Right ventricle myocardium inferior (tissue), 1 donor: ENCODE measurements at regions not wholly inside any gene's neighbourhood (a gene's known extent, or its start where the extent isn't known, plus 50 kb on each side); places are given as distances from the start of the nearest gene placed in this dataset.
"Not testable (repeated sequence)": the region's sequence is repeated elsewhere in the genome, so short reads cannot be mapped to it uniquely, and the experiment has no call there.

Experiments used
- ATAC-seq: fragments of 200-7000 bp; cut with Tn5 transposase; one replicate; pipeline ENCODE4 v1.9.1; 2020; ENCODE audit warnings: mild to moderate bottlenecking, moderate library complexity
- DNase-seq: peaks from one replicate; pipeline ENCODE4 v3.0.0; 2021; ENCODE audit errors: missing footprints
- intact Hi-C: fragments of 100-400 bp; cut with DNase I; formaldehyde crosslinking; loops from one replicate; pipeline ENCODE4 v1.11.0; 2022
- donor health status: DM: no; HTN: yes; CAD: no; lungs with severe emphysema.

DNA sequence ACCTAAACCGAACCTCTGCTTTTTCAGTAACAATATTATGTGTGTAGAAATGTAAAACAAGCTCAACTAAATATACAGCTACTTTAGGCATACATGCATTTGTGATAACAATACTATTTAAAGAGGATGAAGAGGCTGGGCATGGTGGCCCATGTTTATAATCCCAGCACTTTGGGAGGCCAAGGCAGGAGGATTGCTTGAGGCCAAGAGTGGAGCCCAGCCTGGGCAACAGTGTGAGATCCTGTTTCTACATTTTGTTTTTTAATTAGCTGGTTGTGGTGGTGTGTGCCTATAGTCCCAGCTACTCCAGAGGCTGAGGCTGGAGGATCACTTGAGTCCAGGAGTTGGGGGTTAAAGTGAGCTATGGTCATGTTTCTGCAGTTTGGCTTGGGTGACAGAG is 73.6 kb upstream of the LYPLAL1 start:
- no peak for DNase-seq
- intact Hi-C loops, result no loop called here
- ATAC-seq, result no peak

DNA sequence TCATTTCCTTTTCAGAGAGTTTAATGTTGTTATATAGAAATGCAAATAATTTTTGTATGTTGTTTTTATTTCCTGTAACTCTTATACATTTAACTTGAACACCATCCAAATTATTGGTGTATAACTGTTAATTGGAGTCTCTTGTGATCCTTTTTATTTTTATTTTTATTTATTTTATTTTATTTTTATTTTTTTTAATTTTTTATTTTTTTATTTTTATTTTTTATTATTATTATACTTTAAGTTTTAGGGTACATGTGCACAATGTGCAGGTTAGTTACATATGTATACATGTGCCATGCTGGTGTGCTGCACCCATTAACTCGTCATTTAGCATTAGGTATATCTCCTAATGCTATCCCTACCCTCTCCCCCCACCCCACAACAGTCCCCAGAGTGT is 71.2 kb upstream of the LYPLAL1 start:
- ATAC-seq, intact Hi-C loops, DNase-seq: not testable (repeated sequence)

DNA sequence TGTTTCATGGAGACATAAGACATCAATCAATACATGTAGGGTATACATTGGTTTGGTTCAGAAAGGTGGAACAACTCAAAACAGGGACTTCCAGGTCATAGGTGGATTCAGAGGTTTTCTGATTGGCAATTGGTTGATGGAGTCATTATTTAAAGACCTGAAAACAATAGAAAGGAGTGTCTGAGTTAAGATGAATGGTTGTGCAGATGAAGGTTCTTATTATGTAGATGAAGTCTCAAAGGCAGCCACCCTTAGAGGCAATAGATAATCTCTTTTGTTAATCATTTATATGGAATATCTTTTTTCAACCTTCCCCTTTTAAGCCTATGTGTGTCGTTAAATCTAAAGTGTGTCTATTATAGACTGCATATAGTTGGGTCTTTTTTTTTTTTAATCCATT is 67.8 kb upstream of the LYPLAL1 start:
- DNase-seq (no peak), ATAC-seq (no peak)
- intact Hi-C loops, result no loop called here

DNA sequence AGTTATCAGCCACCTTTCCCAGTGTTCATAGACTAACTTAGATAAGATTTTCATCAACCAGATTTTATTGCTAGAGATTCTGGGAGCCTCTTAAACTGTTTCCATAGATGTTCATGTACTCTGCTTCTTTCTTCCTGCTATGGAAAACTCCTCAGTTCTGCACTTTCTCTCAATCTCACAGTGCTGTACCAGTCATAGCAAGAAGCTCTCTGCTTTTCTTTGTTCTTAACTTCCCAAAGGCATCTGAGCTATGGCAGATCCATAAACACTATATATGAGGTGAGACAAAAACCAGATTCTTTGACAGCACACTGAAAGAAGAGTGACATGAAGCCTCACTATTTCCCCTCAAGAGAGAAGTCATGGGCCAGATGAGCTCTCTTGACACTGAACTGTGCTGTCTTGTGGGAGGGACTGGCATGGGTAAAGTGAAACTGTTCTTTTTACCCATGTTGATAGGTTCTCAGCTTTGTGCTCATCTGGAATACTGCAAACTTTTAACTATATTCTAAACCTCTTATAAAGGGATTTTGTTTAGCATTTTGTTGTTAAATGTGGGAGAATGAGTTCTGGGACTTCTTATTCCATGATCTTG is 64.2 kb upstream of the LYPLAL1 start:
- DNase-seq (no peak), ATAC-seq (no peak)
- intact Hi-C loops, result no loop called here

DNA sequence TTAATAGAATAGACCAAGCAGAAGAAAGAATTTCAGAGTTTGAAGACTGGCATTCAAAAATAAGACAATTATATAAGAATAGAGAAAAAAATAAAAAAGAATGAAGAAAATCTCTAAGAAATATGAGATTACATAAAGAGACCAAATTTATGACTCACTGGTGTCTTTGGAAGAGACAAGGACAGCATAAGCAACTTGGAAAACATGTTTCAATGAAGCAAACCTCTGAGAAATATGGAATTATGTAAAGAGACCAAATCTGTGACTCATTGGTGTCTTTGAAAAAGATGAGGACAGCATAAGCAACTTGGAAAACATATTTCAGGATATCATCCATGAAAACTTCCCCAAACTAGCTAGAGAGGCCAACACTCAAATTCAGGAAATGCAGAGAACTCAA is 60.4 kb upstream of the LYPLAL1 start:
- ATAC-seq, result no peak
- intact Hi-C loops, result no loop called here
- no peak for DNase-seq

DNA sequence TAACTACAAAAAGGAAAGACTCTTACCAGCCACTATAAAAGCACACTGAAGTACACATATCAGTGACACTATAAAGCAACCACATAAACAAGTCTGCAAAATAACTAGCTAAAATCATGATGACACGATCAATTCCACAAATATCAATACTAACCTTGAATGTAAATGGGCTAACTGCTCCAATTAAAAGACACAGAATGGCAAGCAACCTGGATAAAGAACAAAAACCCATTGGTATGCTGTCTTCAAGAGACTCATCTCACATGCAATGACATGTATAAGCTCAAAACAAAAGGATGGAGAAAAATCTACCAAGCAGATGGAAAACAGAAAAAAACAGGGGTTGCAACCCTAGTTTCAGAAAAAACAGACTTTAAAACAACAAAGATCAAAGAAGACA is 59.7 kb upstream of the LYPLAL1 start:
- intact Hi-C loops, result no loop called here
- DNase-seq (no peak), ATAC-seq (no peak)

DNA sequence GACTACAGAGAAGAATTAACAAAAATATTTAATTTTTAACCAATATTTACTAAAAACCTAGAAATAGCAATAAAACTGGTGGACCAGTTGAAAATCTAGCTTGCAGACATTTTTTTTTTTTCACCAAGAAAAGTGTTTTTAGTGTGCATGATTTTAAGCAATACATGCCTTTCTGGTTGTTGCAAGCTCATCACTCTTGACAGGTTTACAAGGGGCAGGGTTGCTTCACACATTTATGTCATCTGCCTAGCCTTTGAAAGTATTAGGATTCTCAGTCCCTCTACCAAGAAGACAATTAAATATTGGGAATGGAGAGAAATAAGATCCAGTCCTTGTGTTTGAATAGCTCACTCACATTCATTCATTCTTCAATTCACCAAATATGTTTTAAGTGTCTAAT is 53.8 kb upstream of the LYPLAL1 start:
- DNase-seq, result no peak
- ATAC-seq, result no peak
- intact Hi-C loops, result no loop called here

DNA sequence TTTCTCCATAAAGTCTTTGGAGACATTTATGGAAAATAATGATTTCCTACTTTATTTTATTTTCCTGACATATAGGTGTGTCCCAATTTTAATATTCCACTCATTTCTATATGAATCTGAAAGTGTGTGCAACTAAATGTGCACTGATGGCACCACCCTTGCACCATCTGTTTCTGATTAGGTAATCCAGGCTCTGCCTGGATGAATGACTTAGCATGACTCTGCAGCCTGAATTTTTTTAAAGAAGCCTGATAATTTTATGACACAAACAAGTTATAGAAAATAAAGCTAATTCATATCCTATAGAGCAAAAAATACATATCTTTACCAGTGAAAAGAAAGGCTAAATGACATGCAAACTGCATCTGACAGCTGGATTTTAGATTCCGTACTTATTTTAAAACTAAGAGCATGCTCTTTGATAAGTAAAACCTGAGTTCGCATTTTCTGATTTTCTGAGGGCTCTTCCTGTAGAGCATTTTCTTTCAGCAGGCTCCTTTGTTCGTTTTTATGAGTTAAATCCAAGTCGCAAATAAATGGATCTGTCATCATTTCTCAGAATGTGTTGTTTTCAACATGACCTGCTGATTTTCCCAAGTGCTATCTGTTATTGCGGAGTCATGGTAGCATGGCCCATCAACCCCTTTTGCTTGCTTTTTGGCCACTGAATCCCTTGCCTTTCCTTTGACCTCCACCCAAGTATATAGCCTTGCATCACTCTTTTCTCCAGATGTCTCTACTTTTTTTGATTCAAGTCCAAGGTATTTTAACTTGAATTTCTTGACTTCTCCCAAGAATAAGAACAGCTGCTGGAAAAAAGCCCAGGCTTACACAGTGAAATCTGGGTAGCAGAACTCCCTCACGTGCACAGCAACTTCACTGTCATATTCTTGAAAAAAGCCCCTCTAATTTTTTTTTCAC is 52.8 kb upstream of the LYPLAL1 start:
- DNase-seq (no peak), ATAC-seq (peak; percentile 92)
- intact Hi-C loops, result no loop called here

DNA sequence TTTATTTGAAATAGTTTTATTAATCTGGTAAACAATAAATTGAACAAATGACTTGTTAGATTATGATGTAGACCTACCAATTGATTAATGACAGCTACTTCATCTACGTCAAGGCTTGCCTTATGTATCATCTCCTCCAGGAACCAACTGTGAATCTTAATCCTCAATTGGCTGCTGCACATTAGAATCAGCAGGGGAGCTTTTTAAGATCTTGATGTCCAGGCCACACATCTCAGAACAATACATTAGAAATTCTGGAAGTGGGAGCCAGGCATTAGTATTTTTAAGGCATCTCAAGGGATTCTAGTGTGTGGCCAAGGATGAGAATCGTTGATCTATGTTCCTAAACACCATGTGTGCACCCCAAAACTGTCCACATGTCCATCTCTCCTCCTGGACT is 52.0 kb upstream of the LYPLAL1 start:
- ATAC-seq (no peak), DNase-seq (no peak)
- intact Hi-C loops, result no loop called here

DNA sequence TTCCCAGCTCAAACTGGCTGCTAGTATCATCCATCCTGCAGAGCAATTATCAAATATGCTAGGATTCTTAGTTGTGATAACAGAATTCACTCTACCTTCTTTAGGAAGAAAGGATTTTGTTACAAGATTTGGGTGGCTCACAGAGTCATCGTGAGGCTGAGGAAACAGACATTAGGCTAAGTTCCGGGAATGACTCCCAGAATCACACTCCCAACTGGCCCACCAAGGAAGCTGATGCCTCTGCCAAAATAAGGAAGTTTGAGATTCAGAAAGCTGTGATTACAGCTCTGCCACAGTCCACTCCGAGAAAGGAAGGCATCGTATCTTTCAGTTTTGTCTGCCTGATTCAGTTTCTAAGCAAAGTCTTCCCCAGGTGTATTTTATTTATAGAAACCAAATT is 50.6 kb upstream of the LYPLAL1 start:
- intact Hi-C loops, result no loop called here
- peak; percentile 55 for ATAC-seq
- DNase-seq, result no peak
